Astrocyte (in vitro differentiated cells and primary cell): ENCODE measurements at regions not wholly inside any gene's neighbourhood (a gene's known extent, or its start where the extent isn't known, plus 50 kb on each side); places are given as distances from the start of the nearest gene placed in this dataset.

Experiments used
- DNase-seq: peaks from one replicate; pipeline ENCODE4 v3.0.0-alpha.2; 2010; ENCODE audit warnings: low read depth
- FAIRE-seq: peaks from 2 replicates; lab custom pipeline; 2011; peaks lifted over from hg19 to GRCh38; lab: Jason Lieb, UNC
- H2AFZ ChIP-seq: 2 replicates; pipeline ENCODE4 v1.6.0; 2012; ENCODE audit warnings: low read depth, low read length, inconsistent platforms
- H3K27ac ChIP-seq: 2 replicates; pipeline ENCODE4 v1.5.1; 2011; ENCODE audit warnings: low read depth, low read length, inconsistent platforms
- H3K27me3 ChIP-seq: 2 replicates; pipeline ENCODE4 v1.6.0; 2011; ENCODE audit warnings: low read length, inconsistent platforms; ENCODE audit not compliant: insufficient read depth
- H3K36me3 ChIP-seq: 2 replicates; pipeline ENCODE4 v1.5.1; 2011; ENCODE audit warnings: low read length, inconsistent platforms; ENCODE audit not compliant: insufficient read depth
- H3K4me1 ChIP-seq: 2 replicates; pipeline ENCODE4 v1.5.1; 2011; ENCODE audit warnings: low read length, inconsistent platforms; ENCODE audit not compliant: insufficient read depth
- H3K4me2 ChIP-seq: 2 replicates; pipeline ENCODE4 v1.6.0; 2012; ENCODE audit warnings: low read length, inconsistent platforms
- H3K4me3 ChIP-seq: 2 replicates; pipeline ENCODE4 v1.5.1; 2011; ENCODE audit warnings: low read depth, mild to moderate bottlenecking, low read length, inconsistent platforms; ENCODE audit not compliant: insufficient read depth
- H3K79me2 ChIP-seq: 2 replicates; pipeline ENCODE4 v1.6.0; 2012; ENCODE audit warnings: mild to moderate bottlenecking, low read length, inconsistent platforms; ENCODE audit not compliant: insufficient read depth
- H3K9ac ChIP-seq: 2 replicates; pipeline ENCODE4 v1.6.0; 2012; ENCODE audit warnings: mild to moderate bottlenecking, low read length, inconsistent platforms
- H3K9me3 ChIP-seq: 2 replicates; pipeline ENCODE4 v1.5.1; 2012; ENCODE audit warnings: low read depth, mild to moderate bottlenecking, low read length, inconsistent platforms; ENCODE audit not compliant: insufficient read depth
- H4K20me1 ChIP-seq: 2 replicates; pipeline ENCODE4 v1.6.0; 2012; ENCODE audit warnings: low read length, inconsistent platforms; ENCODE audit not compliant: insufficient read depth
- H3K27ac Mint-ChIP-seq: one replicate; pipeline ENCODE4 v1.8.0; 2021; ENCODE audit warnings: mild to moderate bottlenecking, mixed read lengths; ENCODE audit not compliant: unreplicated experiment
- H3K27me3 Mint-ChIP-seq: one replicate; pipeline ENCODE4 v1.8.0; 2021; ENCODE audit warnings: low read depth, mixed read lengths; ENCODE audit not compliant: unreplicated experiment
- H3K36me3 Mint-ChIP-seq: one replicate; pipeline ENCODE4 v1.8.0; 2021; ENCODE audit warnings: low read depth, mixed read lengths; ENCODE audit not compliant: unreplicated experiment
- H3K4me1 Mint-ChIP-seq: one replicate; pipeline ENCODE4 v1.8.0; 2021; ENCODE audit warnings: low read depth, mixed read lengths; ENCODE audit not compliant: unreplicated experiment
- H3K4me3 Mint-ChIP-seq: one replicate; pipeline ENCODE4 v1.8.0; 2021; ENCODE audit warnings: mild to moderate bottlenecking, moderate library complexity, mixed read lengths; ENCODE audit not compliant: unreplicated experiment
- H3K9me3 Mint-ChIP-seq: one replicate; pipeline ENCODE4 v1.8.0; 2021; ENCODE audit warnings: mild to moderate bottlenecking, mixed read lengths; ENCODE audit not compliant: unreplicated experiment
- CTCF ChIP-seq: IDR thresholded peaks from 2 replicates; pipeline ENCODE4 v1.5.1; 2011; ENCODE audit warnings: low read depth, mild to moderate bottlenecking, inconsistent platforms, low read length, moderate library complexity; ENCODE audit not compliant: insufficient read depth
- EZH2 ChIP-seq: IDR thresholded peaks from 2 replicates; pipeline ENCODE4 v1.6.1; 2012; ENCODE audit warnings: mild to moderate bottlenecking, low read length, inconsistent platforms; ENCODE audit not compliant: insufficient read depth

- Histone ChIP-seq H3K4me2 (no peak overlapping the region), H3K27me3 (peaks cover 9% of the 10 kb centered on the region), H3K9ac (no peak overlapping the region), H3K79me2 (no peaks in the 10 kb centered on the region), H3K4me1 (no peaks in the 10 kb centered on the region), H2AFZ (no peak overlapping the region), H3K9me3 (no peaks in the 10 kb centered on the region), H4K20me1 (no peaks in the 10 kb centered on the region), H3K4me3 (no peak overlapping the region), H3K36me3 (no peaks in the 10 kb centered on the region), H3K27ac (no peak overlapping the region)
- Mint-ChIP-seq H3K4me1 (no peaks in the 10 kb centered on the region), H3K27me3 (peaks cover 26% of the 10 kb centered on the region), H3K4me3 (no peak overlapping the region), H3K9me3 (peaks cover 8% of the 10 kb centered on the region), H3K36me3 (no peaks in the 10 kb centered on the region), H3K27ac (no peak overlapping the region)
- TF ChIP-seq EZH2, result no peak
- no peak for TF ChIP-seq CTCF
- no peak for DNase-seq
- FAIRE-seq, result no peak
Observed at GRCh38 chr6:168149015-168149414, 70.0 kb upstream of the FRMD1 start.

- Histone ChIP-seq H3K9ac (no peak overlapping the region), H3K27me3 (peaks cover 9% of the 10 kb centered on the region), H2AFZ (no peak overlapping the region), H3K4me2 (no peak overlapping the region), H3K9me3 (no peaks in the 10 kb centered on the region), H3K4me1 (no peaks in the 10 kb centered on the region), H3K79me2 (no peaks in the 10 kb centered on the region), H3K36me3 (no peaks in the 10 kb centered on the region), H4K20me1 (no peaks in the 10 kb centered on the region), H3K4me3 (no peak overlapping the region), H3K27ac (no peak overlapping the region)
- Mint-ChIP-seq H3K4me3 (no peak overlapping the region), H3K9me3 (peaks cover 8% of the 10 kb centered on the region), H3K4me1 (no peaks in the 10 kb centered on the region), H3K36me3 (no peaks in the 10 kb centered on the region), H3K27me3 (peaks cover 24% of the 10 kb centered on the region), H3K27ac (no peak overlapping the region)
- no peak for FAIRE-seq
- TF ChIP-seq EZH2 (no peak), CTCF (no peak)
- no peak for DNase-seq
Observed at GRCh38 chr6:168148231-168148849, 69.3 kb upstream of the FRMD1 start.

GRCh38 chr6:168147205-168147738, 68.3 kb upstream of the FRMD1 start:
- H3K4me3 ChIP-seq, result no peak overlapping the region
- no peaks in the 10 kb centered on the region for H4K20me1 ChIP-seq
- Mint-ChIP-seq H3K27ac (no peak overlapping the region), H3K27me3 (peaks cover 27% of the 10 kb centered on the region), H3K4me3 (no peak overlapping the region), H3K9me3 (peaks cover 8% of the 10 kb centered on the region), H3K36me3 (no peaks in the 10 kb centered on the region), H3K4me1 (no peaks in the 10 kb centered on the region)
- TF ChIP-seq EZH2, result no peak
- no peak for TF ChIP-seq CTCF
- no peak overlapping the region for H3K9ac ChIP-seq
- H3K27ac ChIP-seq, result no peak overlapping the region
- peaks cover 9% of the 10 kb centered on the region for H3K27me3 ChIP-seq
- H3K4me1 ChIP-seq, result no peaks in the 10 kb centered on the region
- no peak overlapping the region for H3K4me2 ChIP-seq
- H3K36me3 ChIP-seq, result no peaks in the 10 kb centered on the region
- H3K79me2 ChIP-seq, result no peaks in the 10 kb centered on the region
- no peaks in the 10 kb centered on the region for H3K9me3 ChIP-seq
- FAIRE-seq (no peak), DNase-seq (no peak)
- no peak overlapping the region for H2AFZ ChIP-seq
